Aorta (tissue), 5 donors: ENCODE measurements at regions not wholly inside any gene's neighbourhood (a gene's known extent, or its start where the extent isn't known, plus 50 kb on each side); places are given as distances from the start of the nearest gene placed in this dataset.

Experiments
- ATAC-seq: fragments of 200-7000 bp; cut with Tn5 transposase; one replicate; pipeline ENCODE4 v1.9.1; 2022; ENCODE audit warnings: moderate library complexity; ENCODE audit not compliant: low FRiP score
- DNase-seq, 2 donors: peaks; one replicate each; pipeline ENCODE4 v3.0.0-alpha.2; 2020
- H3K27ac ChIP-seq, 2 donors: one replicate each; pipeline ENCODE4 v1.5.1; 2013; ENCODE audit warnings: low read length in 2 of 2, mild to moderate bottlenecking in 2 of 2, moderate library complexity in 2 of 2, control low read depth in 1 of 2, inconsistent platforms in 1 of 2, low read depth in 1 of 2
- H3K27me3 ChIP-seq, 2 donors: one replicate each; pipeline ENCODE4 v1.6.1; 2013; ENCODE audit warnings: control low read depth in 1 of 2, low read length in 1 of 2, mild to moderate bottlenecking in 1 of 2, moderate library complexity in 1 of 2; ENCODE audit not compliant: insufficient read depth in 2 of 2, control insufficient read depth in 1 of 2
- H3K36me3 ChIP-seq, 2 donors: one replicate each; pipeline ENCODE4 v1.6.1; 2013; ENCODE audit warnings: control low read depth in 1 of 2, low read length in 1 of 2, mild to moderate bottlenecking in 1 of 2; ENCODE audit not compliant: insufficient read depth in 2 of 2, control insufficient read depth in 1 of 2
- H3K4me1 ChIP-seq, 2 donors: one replicate each; pipeline ENCODE4 v1.6.1; 2013; ENCODE audit warnings: low read length in 2 of 2, control low read depth in 1 of 2, mild to moderate bottlenecking in 1 of 2, moderate library complexity in 1 of 2; ENCODE audit not compliant: insufficient read depth in 2 of 2, control insufficient read depth in 1 of 2
- H3K4me3 ChIP-seq, 2 donors: one replicate each; pipeline ENCODE4 v1.5.1; 2013; ENCODE audit warnings: low read length in 2 of 2, control low read depth in 1 of 2, mild to moderate bottlenecking in 1 of 2
- H3K9me3 ChIP-seq: one replicate; pipeline ENCODE4 v1.6.1; 2013; ENCODE audit warnings: mild to moderate bottlenecking, low read length; ENCODE audit not compliant: control insufficient read depth
- WGBS, 2 donors: extraction: QIAGEN DNeasy Blood & Tissue Kit; methylation state at CpG; one replicate each; pipeline ENCODE4 v1.1.7; 2013; 5-methylcytosine and 5-hydroxymethylcytosine counted together
- intact Hi-C, 2 donors: fragments of 100-400 bp; cut with DNase I; formaldehyde crosslinking; loops; one replicate each; pipeline versions ENCODE4 v1.14.2 to v1.15.0; 2022
- donor health status: healthy with polysubstance abuse.
- donor health status: Bipolar disorder and iron deficiency.
- donor health status: DM: no; HTN: no; CAD: no.
- donor health status: DM: no; HTN: no; CAD: no.
- donor health status: DM: yes; HTN: yes; CAD: no.

GRCh38 chr11:41866525-41866924, 407.1 kb upstream of the LRRC4C start:
- H3K4me1 ChIP-seq: no peaks in the 10 kb centered on the region
- no peaks in the 10 kb centered on the region for H3K36me3 ChIP-seq
- intact Hi-C loops: no loop called here
- no peak for DNase-seq
- H3K9me3 ChIP-seq: no peaks in the 10 kb centered on the region
- H3K27me3 ChIP-seq: no peaks in the 10 kb centered on the region
- ATAC-seq: no peak
- H3K4me3 ChIP-seq: no peak overlapping the region
- no peak overlapping the region for H3K27ac ChIP-seq

- Histone ChIP-seq H3K4me3 (no peak overlapping the region), H3K36me3 (no peaks in the 10 kb centered on the region), H3K4me1 (no peaks in the 10 kb centered on the region), H3K9me3 (no peaks in the 10 kb centered on the region), H3K27me3 (no peaks in the 10 kb centered on the region), H3K27ac (no peak overlapping the region)
- DNase-seq: no peak
- 78 to 83% methylated on average over 4 of the region's 4 CpGs for WGBS, 2 donors
- ATAC-seq: no peak
- intact Hi-C loops: no loop called here
These were observed 409.2 kb upstream of the LRRC4C start for GRCh38 chr11:41868606-41869005.

- Histone ChIP-seq H3K27ac (no peak overlapping the region), H3K9me3 (no peaks in the 10 kb centered on the region), H3K4me3 (no peak overlapping the region), H3K36me3 (no peaks in the 10 kb centered on the region), H3K4me1 (no peaks in the 10 kb centered on the region), H3K27me3 (peaks cover 0 to 3% of the 10 kb centered on the region in 2 donors)
- DNase-seq (no peak), ATAC-seq (no peak)
- 80 to 82% methylated on average over 3 of the region's 3 CpGs for WGBS, 2 donors
- intact Hi-C loops: no loop called here
These were observed 413.0 kb upstream of the LRRC4C start for GRCh38 chr11:41872426-41872825.

GRCh38 chr11:41872870-41873269, 413.4 kb upstream of the LRRC4C start:
- peaks cover 0 to 3% of the 10 kb centered on the region in 2 donors for H3K27me3 ChIP-seq
- no peak overlapping the region for H3K27ac ChIP-seq
- H3K9me3 ChIP-seq: no peaks in the 10 kb centered on the region
- no peak overlapping the region for H3K4me3 ChIP-seq
- intact Hi-C loops: no loop called here
- no peaks in the 10 kb centered on the region for H3K4me1 ChIP-seq
- no peak for DNase-seq
- H3K36me3 ChIP-seq: no peaks in the 10 kb centered on the region
- WGBS, 2 donors: 81 to 83% methylated on average over 4 of the region's 4 CpGs
- ATAC-seq: no peak

- DNase-seq: no peak
- no peak for ATAC-seq
- Histone ChIP-seq H3K36me3 (no peaks in the 10 kb centered on the region), H3K27ac (no peak overlapping the region), H3K4me3 (no peak overlapping the region), H3K9me3 (no peaks in the 10 kb centered on the region), H3K4me1 (no peaks in the 10 kb centered on the region), H3K27me3 (peaks cover 0 to 3% of the 10 kb centered on the region in 2 donors)
- WGBS, 2 donors: 74 to 78% methylated on average over 2 of the region's 2 CpGs
- intact Hi-C loops: no loop called here
These were observed 418.6 kb upstream of the LRRC4C start for GRCh38 chr11:41878095-41878494.

- no peaks in the 10 kb centered on the region for H3K4me1 ChIP-seq
- no peak overlapping the region for H3K27ac ChIP-seq
- intact Hi-C loops: no loop called here
- DNase-seq: no peak
- H3K9me3 ChIP-seq: no peaks in the 10 kb centered on the region
- H3K4me3 ChIP-seq: no peak overlapping the region
- no peak for ATAC-seq
- H3K36me3 ChIP-seq: no peaks in the 10 kb centered on the region
- H3K27me3 ChIP-seq: peaks cover 0 to 3% of the 10 kb centered on the region in 2 donors
These were observed 419.8 kb upstream of the LRRC4C start for GRCh38 chr11:41879214-41879613.

- Histone ChIP-seq H3K36me3 (no peaks in the 10 kb centered on the region), H3K27ac (no peak overlapping the region), H3K27me3 (no peaks in the 10 kb centered on the region), H3K9me3 (no peaks in the 10 kb centered on the region), H3K4me1 (no peaks in the 10 kb centered on the region), H3K4me3 (no peak overlapping the region)
- intact Hi-C loops: no loop called here
- ATAC-seq (peak; percentile 38), DNase-seq (no peak)
These were observed 435.6 kb upstream of the LRRC4C start for GRCh38 chr11:41895081-41895480.

- peaks cover 1% of the 10 kb centered on the region for H3K9me3 ChIP-seq
- H3K27me3 ChIP-seq: no peaks in the 10 kb centered on the region
- no peaks in the 10 kb centered on the region for H3K36me3 ChIP-seq
- intact Hi-C loops: no loop called here
- ATAC-seq: no peak
- WGBS, 2 donors: 8 to 10% methylated on average over 2 of the region's 2 CpGs
- no peak overlapping the region for H3K4me3 ChIP-seq
- H3K27ac ChIP-seq: no peak overlapping the region
- no peak for DNase-seq
- H3K4me1 ChIP-seq: no peaks in the 10 kb centered on the region
These were observed 438.5 kb upstream of the LRRC4C start for GRCh38 chr11:41897991-41898390.

GRCh38 chr11:41917900-41918299, 458.4 kb upstream of the LRRC4C start:
- Histone ChIP-seq H3K4me1 (no peaks in the 10 kb centered on the region), H3K27me3 (no peaks in the 10 kb centered on the region), H3K4me3 (no peak overlapping the region), H3K27ac (no peak overlapping the region), H3K9me3 (peaks cover 3% of the 10 kb centered on the region), H3K36me3 (no peaks in the 10 kb centered on the region)
- WGBS, 2 donors: 81 to 83% methylated on average over 5 of the region's 5 CpGs
- intact Hi-C loops: no loop called here
- no peak for ATAC-seq
- no peak for DNase-seq
